Omental fat pad (tissue), 3 donors: ENCODE measurements at regions not wholly inside any gene's neighbourhood (a gene's known extent, or its start where the extent isn't known, plus 50 kb on each side); places are given as distances from the start of the nearest gene placed in this dataset.

Experiments used
- ATAC-seq: fragments of 150-250 bp; one replicate; pipeline ENCODE4 v1.9.1; 2016; ENCODE audit warnings: mild to moderate bottlenecking, moderate library complexity; ENCODE audit not compliant: low FRiP score
- DNase-seq: peaks from one replicate; pipeline ENCODE4 v3.0.0-alpha.2; 2019; ENCODE audit warnings: low spot score
- CTCF ChIP-seq, 3 donors: fragments of 450-650 bp; IDR thresholded peaks; one replicate each; pipeline ENCODE4 v1.5.1; 2016 to 2017; ENCODE audit warnings: antibody characterized with exemption in 3 of 3, mild to moderate bottlenecking in 3 of 3, moderate library complexity in 2 of 3

- DNase-seq: no peak
- TF ChIP-seq CTCF (IDR thresholded peaks at IDR 0.05): no peak
- ATAC-seq: no peak
Measured at GRCh38 chr11:30705913-30706675, 119.9 kb upstream of the MPPED2 start.

GRCh38 chr11:30698425-30698824 lies 112.3 kb upstream of the MPPED2 start:
- TF ChIP-seq CTCF (IDR thresholded peaks at IDR 0.05): no peak
- DNase-seq: no peak
- ATAC-seq: no peak

GRCh38 chr11:30697032-30697431 lies 110.9 kb upstream of the MPPED2 start:
- ATAC-seq (no peak), DNase-seq (no peak)
- TF ChIP-seq CTCF (IDR thresholded peaks at IDR 0.05): no peak

- no peak for TF ChIP-seq CTCF (IDR thresholded peaks at IDR 0.05)
- DNase-seq (no peak), ATAC-seq (no peak)
Measured at GRCh38 chr11:30684772-30685171, 98.6 kb upstream of the MPPED2 start.

GRCh38 chr11:30683176-30683575 lies 97.0 kb upstream of the MPPED2 start:
- ATAC-seq (no peak), DNase-seq (no peak)
- TF ChIP-seq CTCF (IDR thresholded peaks at IDR 0.05): no peak

GRCh38 chr11:30666817-30667216 lies 80.7 kb upstream of the MPPED2 start:
- no peak for TF ChIP-seq CTCF (IDR thresholded peaks at IDR 0.05)
- ATAC-seq: no peak
- no peak for DNase-seq

GRCh38 chr11:30665067-30665466 lies 78.9 kb upstream of the MPPED2 start:
- DNase-seq: no peak
- ATAC-seq: no peak
- no peak for TF ChIP-seq CTCF (IDR thresholded peaks at IDR 0.05)
